ENCODE measurements at regions not wholly inside any gene's neighbourhood (a gene's known extent, or its start where the extent isn't known, plus 50 kb on each side); places are given as distances from the start of the nearest gene placed in this dataset.

GRCh38 chr11:121762820-121763219, 310.1 kb upstream of the SORL1-AS1 start:
- TF ChIP-seq EZH2 (IDR thresholded peaks at IDR 0.05; ENCODE audit: insufficient read depth, poor library complexity, severe bottlenecking) (no peak), EZH2phosphoT487 (IDR thresholded peaks at IDR 0.05; ENCODE audit: insufficient read depth, low read depth) (no peak)

Measured in GM23248 (cell line).